Type B pancreatic cell (in vitro differentiated cells): ENCODE measurements at regions not wholly inside any gene's neighbourhood (a gene's known extent, or its start where the extent isn't known, plus 50 kb on each side); places are given as distances from the start of the nearest gene placed in this dataset.

Experiments used
- DNase-seq: peaks from one replicate; pipeline ENCODE4 v3.0.0; 2021; ENCODE audit warnings: mixed read lengths; ENCODE audit not compliant: unreplicated experiment; ENCODE audit errors: extremely low spot score
- H3K27ac Mint-ChIP-seq: 2 replicates; pipeline ENCODE4 v1.8.0; 2021; ENCODE audit warnings: mild to moderate bottlenecking, mixed read lengths
- H3K27me3 Mint-ChIP-seq: 2 replicates; pipeline ENCODE4 v1.8.0; 2021; ENCODE audit warnings: mixed read lengths
- H3K36me3 Mint-ChIP-seq: 2 replicates; pipeline ENCODE4 v1.8.0; 2021; ENCODE audit warnings: mixed read lengths
- H3K4me1 Mint-ChIP-seq: one replicate; pipeline ENCODE4 v1.8.0; 2021; ENCODE audit warnings: mixed read lengths; ENCODE audit not compliant: unreplicated experiment
- H3K4me3 Mint-ChIP-seq: 2 replicates; pipeline ENCODE4 v1.8.0; 2021; ENCODE audit warnings: mild to moderate bottlenecking, mixed read lengths
- H3K9me3 Mint-ChIP-seq: 2 replicates; pipeline ENCODE4 v1.8.0; 2021; ENCODE audit warnings: mixed read lengths
- CTCF ChIP-seq: fragments of 200-600 bp; sonication (generic); conservative IDR thresholded peaks from 2 replicates; pipeline ENCODE4 v1.5.0; 2021; ENCODE audit warnings: antibody characterized with exemption, mild to moderate bottlenecking

DNA sequence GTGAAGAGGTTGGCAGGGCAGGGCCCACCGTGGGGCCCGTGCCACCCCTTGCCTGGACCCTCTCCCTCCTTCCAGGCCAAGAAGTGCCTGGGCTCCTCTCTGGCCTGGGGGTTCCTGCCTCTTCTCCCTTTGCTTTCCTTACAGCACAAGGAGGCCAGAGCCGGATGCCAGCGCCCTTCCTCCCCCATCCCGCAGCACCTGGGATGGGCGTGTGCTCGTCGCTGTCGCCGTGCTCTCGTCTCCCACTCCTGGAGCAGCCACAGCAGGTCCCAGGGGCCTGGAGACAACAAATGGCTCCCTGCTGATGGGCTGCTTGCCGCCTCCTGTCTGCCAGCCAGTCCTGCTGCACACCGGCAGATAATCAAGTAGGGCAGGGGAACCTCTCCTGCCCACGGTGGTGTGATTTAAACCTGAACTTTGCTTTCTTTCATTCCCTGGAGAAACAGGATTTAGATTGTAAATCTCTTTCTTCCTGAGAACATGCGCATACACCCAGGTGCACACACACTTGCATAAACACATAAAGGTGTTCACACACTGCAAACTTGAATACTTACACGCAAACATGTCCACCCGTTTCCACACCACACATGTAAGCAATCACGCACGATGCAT, 50.8 kb upstream of the POU3F1 start:
- Mint-ChIP-seq H3K27ac (no peak overlapping the region), H3K4me1 (peaks cover 19% of the 10 kb centered on the region)

More for the DNA sequence above, 50.8 kb upstream of the POU3F1 start:
- no peak for DNase-seq
- H3K9me3 Mint-ChIP-seq, result no peaks in the 10 kb centered on the region
- TF ChIP-seq CTCF, result no peak
- no peaks in the 10 kb centered on the region for H3K36me3 Mint-ChIP-seq
- peaks cover 31% of the 10 kb centered on the region for H3K27me3 Mint-ChIP-seq
- no peak overlapping the region for H3K4me3 Mint-ChIP-seq
